GM23338 (cell line): ENCODE measurements at regions not wholly inside any gene's neighbourhood (a gene's known extent, or its start where the extent isn't known, plus 50 kb on each side); places are given as distances from the start of the nearest gene placed in this dataset.

Experiments used
- ATAC-seq: fragments of 200-7000 bp; cut with Tn5 transposase; 3 replicates; pipeline ENCODE4 v1.9.1; 2020
- DNase-seq: peaks from one replicate; pipeline ENCODE4 v3.0.0-alpha.2; 2015; ENCODE audit warnings: low spot score
- H2AFZ ChIP-seq: fragments of 200-600 bp; sonication (generic); 2 replicates; pipeline ENCODE4 v1.8.0; 2016; ENCODE audit warnings: antibody characterized with exemption, mild to moderate bottlenecking, moderate library complexity
- H3F3A ChIP-seq: fragments of 200-600 bp; sonication (generic); replicated peaks from 2 replicates; pipeline ENCODE4 v1.8.0; 2017; ENCODE audit warnings: antibody characterized with exemption, mixed run types, low read depth
- H3K27ac ChIP-seq: fragments of 200-600 bp; sonication (generic); 2 replicates; pipeline ENCODE4 v1.6.1; 2016; ENCODE audit warnings: low read depth
- H3K27me3 ChIP-seq: fragments of 200-600 bp; sonication (generic); 2 replicates; pipeline ENCODE4 v1.8.0; 2016; ENCODE audit warnings: mild to moderate bottlenecking, mixed run types, moderate library complexity; ENCODE audit not compliant: insufficient read depth
- H3K36me3 ChIP-seq: fragments of 200-600 bp; sonication (generic); 2 replicates; pipeline ENCODE4 v1.8.0; 2016; ENCODE audit warnings: mild to moderate bottlenecking; ENCODE audit not compliant: insufficient read depth
- H3K4me1 ChIP-seq: fragments of 200-600 bp; sonication (generic); 2 replicates; pipeline ENCODE4 v1.8.0; 2016; ENCODE audit warnings: mild to moderate bottlenecking, moderate library complexity; ENCODE audit not compliant: insufficient read depth
- H3K4me2 ChIP-seq: fragments of 200-600 bp; sonication (generic); 2 replicates; pipeline ENCODE4 v1.7.1; 2017; ENCODE audit warnings: mixed run types
- H3K4me3 ChIP-seq: fragments of 200-600 bp; sonication (generic); 2 replicates; pipeline ENCODE4 v1.6.1; 2016; ENCODE audit warnings: mixed run types
- H3K79me2 ChIP-seq: fragments of 200-600 bp; sonication (generic); replicated peaks from 2 replicates; pipeline ENCODE4 v1.8.0; 2017; ENCODE audit warnings: mild to moderate bottlenecking; ENCODE audit not compliant: insufficient read depth
- H3K9me2 ChIP-seq: fragments of 200-600 bp; sonication (generic); 2 replicates; pipeline ENCODE4 v1.8.0; 2017; ENCODE audit not compliant: insufficient read depth
- H4K20me1 ChIP-seq: fragments of 200-600 bp; sonication (generic); replicated peaks from 2 replicates; pipeline ENCODE4 v1.8.0; 2017; ENCODE audit warnings: mild to moderate bottlenecking; ENCODE audit not compliant: insufficient read depth
- H3K27ac Mint-ChIP-seq: 2 replicates; pipeline ENCODE4 v1.8.0; 2020; ENCODE audit warnings: inconsistent platforms, mild to moderate bottlenecking, moderate library complexity, mixed read lengths
- H3K27me3 Mint-ChIP-seq: 3 replicates; pipeline ENCODE4 v1.8.0; 2022; ENCODE audit warnings: low read depth, mild to moderate bottlenecking, moderate library complexity, mixed read lengths, inconsistent platforms; ENCODE audit not compliant: insufficient read depth, poor library complexity
- H3K36me3 Mint-ChIP-seq: 3 replicates; pipeline ENCODE4 v1.8.0; 2021; ENCODE audit warnings: low read depth, mild to moderate bottlenecking, inconsistent platforms, moderate library complexity, mixed read lengths
- H3K4me1 Mint-ChIP-seq: 3 replicates; pipeline ENCODE4 v1.8.0; 2020; ENCODE audit warnings: mild to moderate bottlenecking, inconsistent platforms, mixed read lengths
- H3K4me3 Mint-ChIP-seq: 3 replicates; pipeline ENCODE4 v1.8.0; 2021; ENCODE audit warnings: moderate library complexity, mild to moderate bottlenecking, inconsistent platforms, mixed read lengths
- H3K9me3 Mint-ChIP-seq: 3 replicates; pipeline ENCODE4 v1.8.0; 2020; ENCODE audit warnings: moderate library complexity, mild to moderate bottlenecking, inconsistent platforms, mixed read lengths
- CREB1 ChIP-seq: fragments of 250-450 bp; sonication (Bioruptor Pico); IDR thresholded peaks from 2 replicates; pipeline ENCODE4 v1.5.0; 2020; ENCODE audit warnings: low read depth, mild to moderate bottlenecking, moderate library complexity
- EZH2 ChIP-seq: fragments of 200-600 bp; sonication (generic); IDR thresholded peaks from one replicate; pipeline ENCODE4 v1.8.0; 2017; ENCODE audit warnings: antibody characterized with exemption, mild to moderate bottlenecking, low read depth; ENCODE audit not compliant: unreplicated experiment
- EZH2phosphoT487 ChIP-seq: fragments of 200-600 bp; sonication (generic); IDR thresholded peaks from one replicate; pipeline ENCODE4 v1.8.1; 2018; ENCODE audit warnings: antibody characterized with exemption; ENCODE audit not compliant: unreplicated experiment
- JUNB ChIP-seq: IDR thresholded peaks from one replicate; pipeline ENCODE4 v1.6.1; 2016; ENCODE audit warnings: antibody characterized with exemption; ENCODE audit not compliant: unreplicated experiment
- NANOG ChIP-seq: IDR thresholded peaks from 2 replicates; pipeline ENCODE4 v1.6.1; 2016; ENCODE audit warnings: antibody characterized with exemption, borderline replicate concordance
- POLR2AphosphoS5 ChIP-seq: IDR thresholded peaks from 2 replicates; pipeline ENCODE4 v1.6.1; 2016; ENCODE audit warnings: antibody characterized with exemption, low read depth
- STAT1 ChIP-seq: IDR thresholded peaks from one replicate; pipeline ENCODE4 v1.6.1; 2016; ENCODE audit warnings: antibody characterized with exemption; ENCODE audit not compliant: unreplicated experiment
- ZNF114 ChIP-seq: fragments of 250-450 bp; sonication (Bioruptor Pico); IDR thresholded peaks from 2 replicates; pipeline ENCODE4 v1.5.0; 2020; ENCODE audit warnings: mild to moderate bottlenecking, moderate library complexity
- ZNF331 ChIP-seq: fragments of 250-450 bp; sonication (Bioruptor Pico); IDR thresholded peaks from 2 replicates; pipeline ENCODE4 v1.5.0; 2020; ENCODE audit warnings: low read depth, mild to moderate bottlenecking, moderate library complexity
- TF ChIP-seq, protein P1 (sequence below): IDR thresholded peaks from one replicate; pipeline ENCODE4 v1.6.1; 2018; ENCODE audit warnings: antibody characterized with exemption; ENCODE audit not compliant: unreplicated experiment
- TF ChIP-seq, protein P2 (sequence below): fragments of 250-450 bp; sonication (Bioruptor Pico); IDR thresholded peaks from 2 replicates; pipeline ENCODE4 v1.5.0; 2020; ENCODE audit warnings: mild to moderate bottlenecking, moderate library complexity
- TF ChIP-seq, protein P3 (sequence below), 2 experiments: fragments of 200-600 bp in 1 of 2; sonication (generic) in 1 of 2; conservative IDR thresholded peaks; 2 replicates each; pipeline versions ENCODE4 v1.5.1 to v1.6.1; 2016 to 2017; ENCODE audit warnings: antibody characterized with exemption in 2 of 2, low read depth in 2 of 2, mild to moderate bottlenecking in 2 of 2, moderate library complexity in 1 of 2
- TF ChIP-seq, protein P4 (sequence below): IDR thresholded peaks from 2 replicates; pipeline ENCODE4 v1.6.1; 2016; ENCODE audit warnings: antibody characterized with exemption

DNA sequence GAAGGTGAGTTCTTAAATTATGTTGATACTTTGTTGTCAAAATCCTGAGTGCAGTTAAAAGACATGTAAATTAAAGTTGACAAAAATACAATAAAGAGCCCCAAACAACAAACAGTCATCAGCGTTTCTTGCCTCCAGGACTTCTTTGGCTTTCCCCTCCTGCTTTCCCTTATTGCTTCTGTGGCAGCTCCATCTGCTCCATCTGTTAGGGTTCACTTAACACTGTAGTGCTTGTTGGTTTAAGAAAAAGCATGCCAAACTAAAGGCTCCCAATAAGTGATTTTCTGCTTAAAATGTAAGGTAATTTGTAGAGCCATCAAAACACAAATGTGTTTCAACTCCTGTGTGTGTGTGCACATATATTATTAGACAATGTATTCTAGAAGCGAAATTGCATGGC lies 254.3 kb upstream of the GNAI1 start:
- no peak overlapping the region for H3K4me3 Mint-ChIP-seq
- no peaks in the 10 kb centered on the region for H3K27me3 ChIP-seq
- no peak overlapping the region for H3K27ac Mint-ChIP-seq

More for the DNA sequence above, 254.3 kb upstream of the GNAI1 start:
- no peaks in the 10 kb centered on the region for H3K9me3 Mint-ChIP-seq
- ATAC-seq (no peak), DNase-seq (no peak)
- Histone ChIP-seq H3K4me3 (no peak overlapping the region), H2AFZ (no peak overlapping the region), H3K9me2 (no peaks in the 10 kb centered on the region), H3K4me2 (no peak overlapping the region), H3K27ac (no peak overlapping the region), H4K20me1 (no peaks in the 10 kb centered on the region), H3K79me2 (no peaks in the 10 kb centered on the region), H3F3A (no peaks in the 10 kb centered on the region), H3K4me1 (no peaks in the 10 kb centered on the region), H3K36me3 (no peaks in the 10 kb centered on the region)
- no peaks in the 10 kb centered on the region for H3K36me3 Mint-ChIP-seq
- H3K4me1 Mint-ChIP-seq: no peaks in the 10 kb centered on the region
- no peak for TF ChIP-seq STAT1
- no peak for TF ChIP-seq JUNB
- no peak for TF ChIP-seq ZNF114 (CRISPR knock-in tag)
- TF ChIP-seq, protein P1, sequence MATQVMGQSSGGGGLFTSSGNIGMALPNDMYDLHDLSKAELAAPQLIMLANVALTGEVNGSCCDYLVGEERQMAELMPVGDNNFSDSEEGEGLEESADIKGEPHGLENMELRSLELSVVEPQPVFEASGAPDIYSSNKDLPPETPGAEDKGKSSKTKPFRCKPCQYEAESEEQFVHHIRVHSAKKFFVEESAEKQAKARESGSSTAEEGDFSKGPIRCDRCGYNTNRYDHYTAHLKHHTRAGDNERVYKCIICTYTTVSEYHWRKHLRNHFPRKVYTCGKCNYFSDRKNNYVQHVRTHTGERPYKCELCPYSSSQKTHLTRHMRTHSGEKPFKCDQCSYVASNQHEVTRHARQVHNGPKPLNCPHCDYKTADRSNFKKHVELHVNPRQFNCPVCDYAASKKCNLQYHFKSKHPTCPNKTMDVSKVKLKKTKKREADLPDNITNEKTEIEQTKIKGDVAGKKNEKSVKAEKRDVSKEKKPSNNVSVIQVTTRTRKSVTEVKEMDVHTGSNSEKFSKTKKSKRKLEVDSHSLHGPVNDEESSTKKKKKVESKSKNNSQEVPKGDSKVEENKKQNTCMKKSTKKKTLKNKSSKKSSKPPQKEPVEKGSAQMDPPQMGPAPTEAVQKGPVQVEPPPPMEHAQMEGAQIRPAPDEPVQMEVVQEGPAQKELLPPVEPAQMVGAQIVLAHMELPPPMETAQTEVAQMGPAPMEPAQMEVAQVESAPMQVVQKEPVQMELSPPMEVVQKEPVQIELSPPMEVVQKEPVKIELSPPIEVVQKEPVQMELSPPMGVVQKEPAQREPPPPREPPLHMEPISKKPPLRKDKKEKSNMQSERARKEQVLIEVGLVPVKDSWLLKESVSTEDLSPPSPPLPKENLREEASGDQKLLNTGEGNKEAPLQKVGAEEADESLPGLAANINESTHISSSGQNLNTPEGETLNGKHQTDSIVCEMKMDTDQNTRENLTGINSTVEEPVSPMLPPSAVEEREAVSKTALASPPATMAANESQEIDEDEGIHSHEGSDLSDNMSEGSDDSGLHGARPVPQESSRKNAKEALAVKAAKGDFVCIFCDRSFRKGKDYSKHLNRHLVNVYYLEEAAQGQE: no peak
- no peak for TF ChIP-seq EZH2
- TF ChIP-seq, protein P2, sequence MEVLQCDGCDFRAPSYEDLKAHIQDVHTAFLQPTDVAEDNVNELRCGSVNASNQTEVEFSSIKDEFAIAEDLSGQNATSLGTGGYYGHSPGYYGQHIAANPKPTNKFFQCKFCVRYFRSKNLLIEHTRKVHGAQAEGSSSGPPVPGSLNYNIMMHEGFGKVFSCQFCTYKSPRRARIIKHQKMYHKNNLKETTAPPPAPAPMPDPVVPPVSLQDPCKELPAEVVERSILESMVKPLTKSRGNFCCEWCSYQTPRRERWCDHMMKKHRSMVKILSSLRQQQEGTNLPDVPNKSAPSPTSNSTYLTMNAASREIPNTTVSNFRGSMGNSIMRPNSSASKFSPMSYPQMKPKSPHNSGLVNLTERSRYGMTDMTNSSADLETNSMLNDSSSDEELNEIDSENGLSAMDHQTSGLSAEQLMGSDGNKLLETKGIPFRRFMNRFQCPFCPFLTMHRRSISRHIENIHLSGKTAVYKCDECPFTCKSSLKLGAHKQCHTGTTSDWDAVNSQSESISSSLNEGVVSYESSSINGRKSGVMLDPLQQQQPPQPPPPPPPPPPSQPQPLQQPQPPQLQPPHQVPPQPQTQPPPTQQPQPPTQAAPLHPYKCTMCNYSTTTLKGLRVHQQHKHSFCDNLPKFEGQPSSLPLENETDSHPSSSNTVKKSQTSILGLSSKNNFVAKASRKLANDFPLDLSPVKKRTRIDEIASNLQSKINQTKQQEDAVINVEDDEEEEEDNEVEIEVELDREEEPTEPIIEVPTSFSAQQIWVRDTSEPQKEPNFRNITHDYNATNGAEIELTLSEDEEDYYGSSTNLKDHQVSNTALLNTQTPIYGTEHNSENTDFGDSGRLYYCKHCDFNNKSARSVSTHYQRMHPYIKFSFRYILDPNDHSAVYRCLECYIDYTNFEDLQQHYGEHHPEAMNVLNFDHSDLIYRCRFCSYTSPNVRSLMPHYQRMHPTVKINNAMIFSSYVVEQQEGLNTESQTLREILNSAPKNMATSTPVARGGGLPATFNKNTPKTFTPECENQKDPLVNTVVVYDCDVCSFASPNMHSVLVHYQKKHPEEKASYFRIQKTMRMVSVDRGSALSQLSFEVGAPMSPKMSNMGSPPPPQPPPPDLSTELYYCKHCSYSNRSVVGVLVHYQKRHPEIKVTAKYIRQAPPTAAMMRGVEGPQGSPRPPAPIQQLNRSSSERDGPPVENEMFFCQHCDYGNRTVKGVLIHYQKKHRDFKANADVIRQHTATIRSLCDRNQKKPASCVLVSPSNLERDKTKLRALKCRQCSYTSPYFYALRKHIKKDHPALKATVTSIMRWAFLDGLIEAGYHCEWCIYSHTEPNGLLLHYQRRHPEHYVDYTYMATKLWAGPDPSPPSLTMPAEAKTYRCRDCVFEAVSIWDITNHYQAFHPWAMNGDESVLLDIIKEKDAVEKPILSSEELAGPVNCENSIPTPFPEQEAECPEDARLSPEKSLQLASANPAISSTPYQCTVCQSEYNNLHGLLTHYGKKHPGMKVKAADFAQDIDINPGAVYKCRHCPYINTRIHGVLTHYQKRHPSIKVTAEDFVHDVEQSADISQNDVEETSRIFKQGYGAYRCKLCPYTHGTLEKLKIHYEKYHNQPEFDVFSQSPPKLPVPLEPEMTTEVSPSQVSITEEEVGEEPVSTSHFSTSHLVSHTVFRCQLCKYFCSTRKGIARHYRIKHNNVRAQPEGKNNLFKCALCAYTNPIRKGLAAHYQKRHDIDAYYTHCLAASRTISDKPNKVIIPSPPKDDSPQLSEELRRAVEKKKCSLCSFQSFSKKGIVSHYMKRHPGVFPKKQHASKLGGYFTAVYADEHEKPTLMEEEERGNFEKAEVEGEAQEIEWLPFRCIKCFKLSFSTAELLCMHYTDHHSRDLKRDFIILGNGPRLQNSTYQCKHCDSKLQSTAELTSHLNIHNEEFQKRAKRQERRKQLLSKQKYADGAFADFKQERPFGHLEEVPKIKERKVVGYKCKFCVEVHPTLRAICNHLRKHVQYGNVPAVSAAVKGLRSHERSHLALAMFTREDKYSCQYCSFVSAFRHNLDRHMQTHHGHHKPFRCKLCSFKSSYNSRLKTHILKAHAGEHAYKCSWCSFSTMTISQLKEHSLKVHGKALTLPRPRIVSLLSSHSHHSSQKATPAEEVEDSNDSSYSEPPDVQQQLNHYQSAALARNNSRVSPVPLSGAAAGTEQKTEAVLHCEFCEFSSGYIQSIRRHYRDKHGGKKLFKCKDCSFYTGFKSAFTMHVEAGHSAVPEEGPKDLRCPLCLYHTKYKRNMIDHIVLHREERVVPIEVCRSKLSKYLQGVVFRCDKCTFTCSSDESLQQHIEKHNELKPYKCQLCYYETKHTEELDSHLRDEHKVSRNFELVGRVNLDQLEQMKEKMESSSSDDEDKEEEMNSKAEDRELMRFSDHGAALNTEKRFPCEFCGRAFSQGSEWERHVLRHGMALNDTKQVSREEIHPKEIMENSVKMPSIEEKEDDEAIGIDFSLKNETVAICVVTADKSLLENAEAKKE (CRISPR knock-in tag): no peak
- TF ChIP-seq, protein P3, sequence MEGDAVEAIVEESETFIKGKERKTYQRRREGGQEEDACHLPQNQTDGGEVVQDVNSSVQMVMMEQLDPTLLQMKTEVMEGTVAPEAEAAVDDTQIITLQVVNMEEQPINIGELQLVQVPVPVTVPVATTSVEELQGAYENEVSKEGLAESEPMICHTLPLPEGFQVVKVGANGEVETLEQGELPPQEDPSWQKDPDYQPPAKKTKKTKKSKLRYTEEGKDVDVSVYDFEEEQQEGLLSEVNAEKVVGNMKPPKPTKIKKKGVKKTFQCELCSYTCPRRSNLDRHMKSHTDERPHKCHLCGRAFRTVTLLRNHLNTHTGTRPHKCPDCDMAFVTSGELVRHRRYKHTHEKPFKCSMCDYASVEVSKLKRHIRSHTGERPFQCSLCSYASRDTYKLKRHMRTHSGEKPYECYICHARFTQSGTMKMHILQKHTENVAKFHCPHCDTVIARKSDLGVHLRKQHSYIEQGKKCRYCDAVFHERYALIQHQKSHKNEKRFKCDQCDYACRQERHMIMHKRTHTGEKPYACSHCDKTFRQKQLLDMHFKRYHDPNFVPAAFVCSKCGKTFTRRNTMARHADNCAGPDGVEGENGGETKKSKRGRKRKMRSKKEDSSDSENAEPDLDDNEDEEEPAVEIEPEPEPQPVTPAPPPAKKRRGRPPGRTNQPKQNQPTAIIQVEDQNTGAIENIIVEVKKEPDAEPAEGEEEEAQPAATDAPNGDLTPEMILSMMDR (conservative IDR thresholded peaks at IDR 0.05; ENCODE audit: low read depth in 2 of 2): no peak
- no peak for TF ChIP-seq CREB1 (CRISPR knock-in tag)
- TF ChIP-seq ZNF331: no peak
- TF ChIP-seq, protein P4, sequence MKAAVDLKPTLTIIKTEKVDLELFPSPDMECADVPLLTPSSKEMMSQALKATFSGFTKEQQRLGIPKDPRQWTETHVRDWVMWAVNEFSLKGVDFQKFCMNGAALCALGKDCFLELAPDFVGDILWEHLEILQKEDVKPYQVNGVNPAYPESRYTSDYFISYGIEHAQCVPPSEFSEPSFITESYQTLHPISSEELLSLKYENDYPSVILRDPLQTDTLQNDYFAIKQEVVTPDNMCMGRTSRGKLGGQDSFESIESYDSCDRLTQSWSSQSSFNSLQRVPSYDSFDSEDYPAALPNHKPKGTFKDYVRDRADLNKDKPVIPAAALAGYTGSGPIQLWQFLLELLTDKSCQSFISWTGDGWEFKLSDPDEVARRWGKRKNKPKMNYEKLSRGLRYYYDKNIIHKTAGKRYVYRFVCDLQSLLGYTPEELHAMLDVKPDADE: no peak
- TF ChIP-seq EZH2phosphoT487: no peak
- no peak for TF ChIP-seq POLR2AphosphoS5
- no peak for TF ChIP-seq NANOG
- H3K27me3 Mint-ChIP-seq: no peaks in the 10 kb centered on the region
